NOMO-1 (cell line): ENCODE measurements at regions not wholly inside any gene's neighbourhood (a gene's known extent, or its start where the extent isn't known, plus 50 kb on each side); places are given as distances from the start of the nearest gene placed in this dataset.
"Not testable (repeated sequence)": the region's sequence is repeated elsewhere in the genome, so short reads cannot be mapped to it uniquely, and the experiment has no call there.

Experiments used
- DNase-seq, 2 experiments: peaks; one replicate each; lab custom pipeline; 2025; ENCODE audit not compliant: unreplicated experiment in 2 of 2; lab: John Stamatoyannopoulos, UW

DNA sequence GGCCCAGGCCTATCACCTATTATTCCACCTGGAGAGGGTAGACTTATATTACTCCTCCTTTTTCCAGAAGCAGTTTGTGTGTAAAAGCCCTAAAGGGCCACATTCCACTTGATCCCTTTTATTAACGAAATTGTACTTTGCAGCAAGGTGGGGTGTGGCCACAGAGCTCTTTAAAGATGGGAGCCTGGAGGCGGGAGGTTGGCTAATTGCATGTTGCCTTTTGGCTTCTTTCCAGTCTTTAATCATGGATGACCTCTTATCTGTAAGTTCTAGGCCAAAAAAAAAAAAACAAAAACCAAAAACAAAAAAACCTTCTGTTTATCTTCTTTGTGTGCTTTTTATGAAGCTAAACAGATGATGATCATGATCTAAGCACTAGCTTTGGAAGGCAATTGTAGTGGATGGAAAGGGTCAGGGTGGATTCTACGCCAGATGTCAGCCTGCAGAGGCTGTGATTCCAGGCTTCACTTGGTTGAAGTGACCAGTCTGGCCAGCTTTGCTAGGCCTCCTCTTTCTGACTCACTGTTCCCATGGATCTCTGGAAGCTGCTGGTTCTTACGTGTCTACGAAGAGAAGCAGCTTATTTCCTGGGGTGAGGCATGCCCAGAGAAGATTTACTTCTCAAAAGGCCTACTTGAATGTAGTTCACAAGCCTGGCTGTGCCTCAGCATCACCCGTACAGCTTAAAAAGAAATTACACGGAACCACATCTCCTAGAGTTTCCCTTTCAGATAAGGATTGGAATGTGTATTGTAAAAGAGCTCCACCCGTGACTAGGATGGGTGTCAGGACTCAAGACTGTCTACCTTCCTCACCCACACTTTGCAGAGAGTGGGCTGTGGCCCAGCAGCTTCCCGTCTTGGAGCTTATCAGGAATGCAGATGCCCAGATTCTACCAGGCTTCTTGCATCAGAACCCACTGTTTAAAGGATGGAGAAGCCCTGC is 330.9 kb upstream of the C2CD4B start:
- no peak for DNase-seq

DNA sequence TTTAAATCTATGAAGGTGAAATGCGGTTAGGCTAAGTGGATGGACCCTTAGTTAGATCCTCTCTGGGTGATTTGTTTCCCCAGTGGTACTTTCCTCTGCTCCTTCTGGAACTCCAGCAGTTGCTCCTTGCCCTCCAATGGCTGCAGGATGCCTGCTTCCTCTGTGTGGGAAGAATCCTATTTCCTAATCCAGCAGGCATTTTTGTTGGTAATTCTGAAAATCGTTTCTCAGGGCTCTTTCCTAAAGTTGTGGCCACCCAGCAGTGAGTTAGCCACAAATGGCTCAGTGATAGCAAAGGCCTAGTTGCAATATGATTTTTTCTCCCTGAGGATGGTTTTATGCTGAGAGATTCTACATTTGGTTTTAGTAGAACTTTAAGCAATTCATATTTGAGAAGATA is 332.3 kb upstream of the C2CD4B start:
- DNase-seq, result no peak

DNA sequence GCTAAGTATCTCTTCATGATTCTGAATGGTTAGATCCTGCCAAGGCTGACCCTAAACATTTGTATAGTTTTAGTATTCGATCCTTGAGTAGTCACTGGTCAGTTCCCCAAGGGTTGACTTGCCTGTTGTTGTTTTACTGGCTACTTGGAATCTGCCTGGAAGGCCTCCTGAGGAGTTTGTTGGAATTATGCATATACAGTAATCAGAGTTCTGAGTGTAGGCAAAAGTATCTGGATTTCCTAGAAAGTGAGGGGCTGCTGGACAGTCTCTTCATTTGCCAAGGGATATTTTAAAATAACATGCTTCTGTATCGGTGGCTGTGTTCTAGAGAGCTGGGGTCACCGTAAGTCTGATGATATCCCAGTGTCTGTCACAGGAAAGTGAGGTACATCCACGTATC is 333.2 kb upstream of the C2CD4B start:
- no peak for DNase-seq

DNA sequence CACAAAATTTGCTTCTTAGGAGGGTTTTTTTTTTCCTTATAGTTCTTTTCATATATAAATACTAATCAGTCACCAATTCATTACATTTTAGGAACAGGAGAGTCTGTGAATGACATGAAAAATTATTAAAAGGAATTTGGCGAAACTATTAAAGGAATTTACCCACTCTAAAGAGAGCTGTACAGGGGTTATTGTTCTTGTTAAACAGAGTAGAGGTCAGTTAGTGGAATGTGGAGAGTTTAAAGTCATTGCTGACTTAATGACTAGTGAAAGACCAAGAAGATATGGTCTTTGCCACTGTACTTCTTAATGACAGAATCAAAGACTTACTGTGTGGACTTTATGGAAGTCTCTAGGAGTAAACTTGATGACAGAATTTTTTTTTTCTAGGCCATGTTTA is 333.6 kb upstream of the C2CD4B start:
- no peak for DNase-seq

DNA sequence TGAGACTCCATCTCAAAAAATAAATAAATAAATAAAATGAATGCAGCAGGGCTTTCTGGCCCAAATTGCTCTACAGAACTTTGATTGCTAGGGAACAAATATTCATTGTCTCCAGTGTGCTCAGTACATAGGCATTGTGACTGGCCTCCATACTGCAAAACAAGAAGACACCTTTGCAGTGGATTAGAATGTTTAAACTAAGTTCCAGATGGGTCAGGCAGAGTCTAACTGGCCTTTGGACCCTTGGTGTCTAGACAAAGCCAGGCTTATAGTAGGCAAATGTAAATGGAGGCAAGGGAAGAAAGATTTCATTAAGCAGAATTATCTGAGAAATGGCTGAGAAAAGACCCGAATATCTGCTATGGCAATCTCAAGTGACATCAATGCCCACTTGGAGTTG is 335.2 kb upstream of the C2CD4B start:
- no peak for DNase-seq

DNA sequence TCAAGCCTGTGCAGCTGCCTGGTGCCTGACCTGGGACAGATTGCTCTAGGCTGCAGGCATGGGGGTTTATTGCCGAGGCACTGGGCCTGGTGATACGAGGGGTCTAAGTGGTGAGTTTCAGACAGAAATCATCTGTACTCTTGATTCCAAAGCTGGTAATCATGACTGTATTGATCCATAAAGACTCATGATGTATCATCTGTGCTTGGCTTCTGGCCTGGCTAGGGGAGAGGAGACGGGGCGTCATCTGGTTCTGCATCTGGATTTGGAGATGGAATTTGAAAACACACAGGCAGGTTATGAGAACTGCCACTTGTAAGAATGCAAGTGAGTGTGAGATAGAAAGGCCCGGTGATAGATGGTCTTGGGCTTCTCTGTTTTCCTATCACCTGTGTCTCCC is 337.4 kb upstream of the C2CD4B start:
- DNase-seq, result no peak

DNA sequence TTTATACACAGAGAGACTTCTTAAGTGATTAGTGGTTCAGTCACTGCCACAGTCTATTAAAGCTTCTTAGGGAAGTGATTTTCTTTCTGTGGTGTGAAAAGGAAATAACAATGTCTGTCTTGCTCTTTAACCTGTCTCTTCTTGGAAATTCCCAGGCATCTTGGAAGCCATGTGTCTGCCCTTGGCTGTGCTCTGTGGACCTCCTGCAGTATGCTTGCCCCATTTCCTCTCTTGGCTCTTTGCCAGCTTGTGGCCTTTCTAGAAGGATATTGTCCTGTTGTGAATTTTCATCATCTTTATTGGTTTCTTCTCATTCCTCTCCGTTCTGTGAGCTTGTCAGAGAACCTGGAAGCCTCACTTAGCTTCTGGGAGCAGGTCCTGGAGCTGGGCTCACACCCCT is 338.4 kb upstream of the C2CD4B start:
- DNase-seq, result no peak

DNA sequence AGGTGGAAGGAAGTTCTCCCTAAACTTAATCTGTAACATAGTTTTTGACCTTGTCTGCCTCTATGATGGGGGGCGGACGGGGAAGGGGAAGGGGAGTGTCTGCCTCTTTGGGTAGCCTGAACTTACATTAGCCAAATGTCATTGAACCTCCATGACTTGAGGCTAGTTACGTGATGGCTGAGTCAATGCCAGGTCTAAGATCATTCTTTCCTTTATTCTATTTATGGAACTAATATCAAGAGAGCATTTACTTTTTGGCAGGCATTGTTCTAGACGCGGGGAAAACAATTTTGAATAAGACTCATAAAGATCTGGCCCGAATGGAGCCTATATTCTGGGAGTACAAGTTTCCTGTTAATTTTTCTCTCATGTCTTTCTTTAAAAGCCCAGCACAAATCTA is 340.7 kb upstream of the C2CD4B start:
- DNase-seq, result no peak

DNA sequence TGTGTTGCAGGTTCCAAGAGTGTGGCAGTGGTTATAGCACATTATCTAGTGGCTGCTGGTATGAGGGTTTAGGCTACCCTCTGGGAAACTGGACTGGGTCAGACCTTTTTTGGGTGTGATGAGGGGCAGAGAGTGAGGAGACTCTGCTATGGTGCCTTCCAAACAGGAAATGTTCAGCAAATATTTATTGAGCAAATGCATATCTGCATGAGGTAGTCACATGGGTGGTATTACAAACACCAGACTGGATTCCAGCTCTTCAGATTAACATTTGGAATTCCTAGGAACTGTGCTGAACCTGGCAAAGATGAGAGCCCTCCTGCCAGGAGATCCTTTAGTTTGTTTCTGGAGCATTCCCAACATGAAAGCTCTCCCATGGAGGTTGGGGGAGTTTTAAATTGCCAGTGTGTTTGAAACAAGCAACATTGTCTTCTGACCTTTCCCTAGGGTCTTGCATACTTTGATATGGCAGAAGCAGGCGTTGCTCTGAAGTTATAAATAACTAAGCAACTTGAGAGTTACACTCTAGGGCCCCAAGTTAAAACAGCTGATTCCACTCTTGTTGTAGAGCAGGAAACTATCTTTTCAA is 341.2 kb upstream of the C2CD4B start:
- no peak for DNase-seq

DNA sequence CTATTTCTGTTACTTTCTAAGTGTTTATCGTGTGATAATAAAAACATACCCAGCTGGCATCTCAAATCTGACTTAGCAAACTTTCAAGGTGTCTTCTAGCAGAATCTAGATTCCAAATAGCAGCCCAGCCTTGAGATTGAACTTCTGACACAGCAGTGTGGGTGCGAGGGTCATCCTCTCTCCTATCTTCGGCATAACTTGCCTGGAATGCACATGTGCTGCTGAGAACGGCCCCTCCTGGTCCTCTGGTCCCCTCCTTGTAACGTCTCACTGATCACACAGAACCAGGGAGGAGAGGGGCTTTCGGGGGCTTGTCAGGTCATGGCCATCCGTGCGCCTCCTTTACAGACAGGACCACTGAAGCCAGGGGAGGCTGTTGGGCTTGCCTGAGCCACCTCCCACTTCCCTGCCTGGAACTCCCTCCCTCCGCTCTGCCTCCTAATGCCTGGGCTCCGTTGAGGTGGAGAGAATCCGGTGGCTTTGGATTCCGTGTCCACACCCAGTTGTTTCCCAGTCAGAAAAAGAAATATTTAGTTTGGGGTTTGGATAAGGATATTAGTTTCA is 344.4 kb upstream of the C2CD4B start:
- DNase-seq, result no peak

DNA sequence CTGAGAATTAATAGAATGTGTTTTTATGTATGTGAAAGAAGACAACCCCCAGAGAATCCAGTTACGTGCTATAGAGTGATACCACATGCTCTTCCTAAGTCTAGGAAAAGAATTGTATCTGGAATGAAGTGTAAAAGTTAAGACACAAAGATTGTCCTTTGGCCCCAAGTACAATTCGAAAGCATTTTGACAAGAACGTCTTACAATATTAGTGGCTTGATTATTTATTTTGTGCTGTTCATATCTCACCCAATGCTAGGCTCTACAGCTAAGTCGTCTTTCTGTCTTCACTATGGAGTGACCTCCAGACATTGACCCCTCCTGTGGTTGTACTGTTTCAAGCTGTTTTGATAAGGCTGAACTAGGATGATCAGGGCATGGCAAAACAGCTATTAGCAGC is 345.7 kb upstream of the C2CD4B start:
- DNase-seq, result no peak

DNA sequence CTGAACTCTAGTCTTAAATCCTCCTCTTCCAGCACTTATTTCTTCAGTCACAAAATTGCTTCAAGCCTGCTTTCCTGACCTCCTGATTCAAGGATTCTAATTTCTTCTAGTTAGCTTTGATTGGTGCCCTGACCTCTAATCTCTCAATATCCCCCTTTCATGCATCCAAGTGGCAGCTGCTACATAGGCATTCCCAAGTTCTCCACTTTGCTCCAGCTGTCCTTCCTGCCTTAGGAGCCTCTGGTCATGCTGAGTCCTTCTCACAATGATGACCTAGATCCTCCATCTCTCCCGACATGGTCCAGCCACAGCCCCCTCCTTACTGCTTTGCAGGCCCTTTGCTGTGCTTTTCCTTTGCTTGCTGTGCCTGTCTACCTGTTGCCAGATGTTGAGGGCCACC is 347.8 kb upstream of the C2CD4B start:
- no peak for DNase-seq

DNA sequence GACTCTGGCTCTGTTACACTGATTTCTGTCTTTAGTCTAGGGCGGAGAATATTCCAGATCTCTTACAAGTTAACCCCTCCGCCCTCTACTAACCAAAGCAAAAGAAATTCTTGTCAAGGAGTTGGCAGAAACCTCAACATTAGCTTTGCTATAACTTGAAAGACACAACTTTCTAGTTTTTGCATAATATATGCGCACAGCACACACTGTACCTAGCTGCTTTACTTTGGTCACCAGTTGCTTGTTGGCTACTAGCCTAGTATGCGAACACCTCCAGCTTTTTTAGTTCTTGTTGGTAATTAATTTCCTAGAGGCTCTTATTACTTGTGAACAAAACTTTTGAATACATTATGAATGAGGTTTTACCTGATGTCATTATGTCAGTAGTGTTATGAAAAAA is 348.8 kb upstream of the C2CD4B start:
- DNase-seq, result no peak

DNA sequence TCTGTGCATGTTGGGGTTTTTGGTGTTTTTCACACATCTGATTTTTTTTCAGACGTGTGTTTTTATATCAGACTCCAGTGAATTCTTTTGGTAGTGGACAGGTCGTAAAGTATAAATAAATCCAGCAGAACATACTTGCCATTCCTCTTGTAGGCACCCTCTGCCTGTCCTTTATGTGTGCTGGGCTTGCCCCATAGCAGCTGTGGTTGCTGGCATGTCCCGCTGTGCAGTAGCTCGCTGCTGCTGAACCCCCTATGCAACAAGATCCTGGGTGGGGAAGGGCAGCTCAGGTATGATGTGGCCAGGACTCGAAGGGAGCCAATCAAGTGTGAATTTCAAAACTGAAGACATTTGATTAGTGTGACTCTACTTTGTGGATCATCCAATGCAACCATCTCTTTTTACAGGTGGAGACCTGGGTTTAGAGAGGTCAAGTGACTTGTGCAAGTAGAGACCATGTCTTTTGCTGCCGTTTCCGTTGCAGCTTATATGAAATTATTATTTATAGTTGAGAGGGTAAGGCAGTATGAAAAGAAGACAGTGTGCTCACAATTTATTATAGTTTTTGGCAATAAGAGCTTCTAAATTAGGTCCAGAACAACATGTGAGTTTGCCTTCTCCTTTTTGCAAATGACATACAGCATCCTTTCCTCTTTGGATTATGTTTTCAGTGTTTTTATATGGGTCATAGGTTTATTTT is 350.8 kb upstream of the C2CD4B start:
- no peak for DNase-seq

DNA sequence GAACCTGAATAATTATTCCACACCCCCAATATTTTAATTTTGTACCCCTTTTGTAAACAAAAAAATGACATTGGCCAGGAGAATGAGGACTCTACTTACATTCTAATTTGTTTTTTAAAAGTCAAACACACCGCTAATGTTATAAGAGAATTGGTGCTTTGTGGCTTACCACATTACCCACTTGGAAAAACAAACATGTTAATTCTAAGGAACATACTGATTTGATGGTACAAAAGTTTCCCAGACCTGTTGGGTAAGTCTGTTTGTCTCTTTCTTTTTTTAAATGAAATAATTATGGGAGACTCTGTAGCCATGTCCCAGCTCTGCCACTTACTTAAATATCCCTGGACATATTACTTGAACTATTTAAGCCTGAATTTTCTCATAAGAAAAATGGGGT is 352.5 kb upstream of the C2CD4B start:
- DNase-seq, result no peak

DNA sequence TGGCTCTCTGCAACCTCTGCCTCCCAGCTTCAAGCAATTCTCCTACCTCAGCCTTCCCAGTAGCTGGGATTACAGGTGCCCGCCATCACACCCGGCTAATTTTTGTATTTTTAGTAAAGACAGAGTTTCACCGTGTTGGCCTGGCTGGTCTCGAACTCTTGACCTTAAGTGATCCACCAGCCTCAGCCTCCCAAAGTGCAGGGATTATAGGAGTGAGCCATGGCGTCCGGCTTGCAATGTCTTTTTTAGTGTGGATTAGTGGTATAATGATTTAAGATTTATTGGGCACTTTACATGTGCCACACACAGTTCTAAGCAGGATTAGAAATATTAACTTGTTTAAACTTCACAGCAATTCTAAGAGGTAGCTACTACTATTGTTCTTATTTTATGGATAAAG is 353.6 kb upstream of the C2CD4B start:
- not testable (repeated sequence) for DNase-seq

DNA sequence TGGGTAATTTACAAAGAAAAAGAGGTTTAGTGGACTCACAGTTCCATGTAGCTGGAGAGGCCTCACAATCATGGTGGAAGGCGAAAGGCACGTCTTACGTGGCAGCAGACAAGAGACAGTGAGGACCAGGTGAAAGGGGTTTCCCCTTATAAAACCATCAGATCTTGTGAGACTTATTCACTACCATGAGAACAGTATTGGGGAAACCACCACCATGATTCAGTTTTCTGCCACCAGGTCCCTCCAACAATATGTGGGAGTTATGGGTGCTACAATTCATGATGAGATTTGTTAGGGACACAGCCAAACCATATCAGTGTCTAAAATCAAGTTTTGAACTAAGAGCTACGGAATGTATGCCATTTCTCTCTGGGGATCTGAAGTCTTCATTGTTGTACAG is 354.8 kb upstream of the C2CD4B start:
- DNase-seq, result no peak

DNA sequence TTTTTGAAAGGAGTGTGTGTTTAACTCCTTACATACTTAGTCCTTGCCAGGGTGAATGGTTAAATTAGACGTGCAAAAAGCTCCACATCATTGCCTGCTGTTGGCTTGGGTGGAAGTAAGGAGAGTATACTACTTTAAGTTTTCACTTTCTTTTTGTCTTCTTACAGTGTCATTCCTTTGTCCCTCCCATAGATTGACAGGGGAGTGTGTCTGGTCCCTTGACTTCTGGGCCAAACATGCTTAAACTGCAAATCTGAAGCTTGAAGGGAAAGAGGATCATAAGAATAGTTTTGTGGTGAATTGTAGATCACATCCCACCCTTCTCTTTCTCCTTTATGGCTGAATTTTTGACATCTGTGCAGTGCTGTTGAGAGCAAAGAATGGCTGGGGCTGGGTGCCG is 355.8 kb upstream of the C2CD4B start:
- DNase-seq, result no peak

DNA sequence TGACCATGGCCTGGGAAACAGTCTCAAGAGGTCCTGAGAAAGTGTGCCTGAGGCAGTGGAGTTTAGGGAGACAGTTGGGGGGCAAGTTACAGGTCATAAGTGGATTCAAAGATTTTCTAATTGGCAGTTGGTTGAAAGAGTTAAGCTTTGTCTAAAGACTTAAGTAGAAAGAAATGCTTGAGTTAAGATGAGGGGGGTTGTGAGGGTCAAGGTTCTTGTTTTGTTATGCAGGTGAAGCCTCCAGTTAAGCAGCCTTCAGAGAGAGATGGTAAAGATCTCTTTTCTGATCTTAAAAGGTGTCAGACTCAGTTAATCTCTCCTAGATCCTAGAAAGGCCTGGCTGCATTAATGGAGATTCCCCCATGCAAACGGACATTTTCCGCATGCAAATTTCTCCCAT is 356.3 kb upstream of the C2CD4B start:
- DNase-seq, result no peak

DNA sequence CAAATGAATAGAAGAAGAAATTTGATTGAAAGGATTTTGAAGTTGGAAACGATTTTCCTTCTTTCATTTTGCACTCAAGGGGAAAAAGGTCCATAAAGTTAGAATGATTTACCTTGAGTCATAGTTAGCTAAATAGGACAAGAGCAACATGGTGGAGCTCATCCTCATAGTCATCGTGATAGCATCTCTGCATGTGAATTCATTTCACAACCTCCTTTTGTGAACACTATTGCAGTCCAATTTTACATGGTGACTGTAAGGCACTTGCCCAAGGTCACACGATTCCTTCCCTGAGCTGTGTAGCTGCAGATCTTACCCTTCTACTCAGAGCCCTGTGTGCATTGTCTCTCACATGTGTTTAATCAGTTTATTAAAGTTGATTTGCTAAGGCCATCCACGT is 359.8 kb upstream of the C2CD4B start:
- no peak for DNase-seq

DNA sequence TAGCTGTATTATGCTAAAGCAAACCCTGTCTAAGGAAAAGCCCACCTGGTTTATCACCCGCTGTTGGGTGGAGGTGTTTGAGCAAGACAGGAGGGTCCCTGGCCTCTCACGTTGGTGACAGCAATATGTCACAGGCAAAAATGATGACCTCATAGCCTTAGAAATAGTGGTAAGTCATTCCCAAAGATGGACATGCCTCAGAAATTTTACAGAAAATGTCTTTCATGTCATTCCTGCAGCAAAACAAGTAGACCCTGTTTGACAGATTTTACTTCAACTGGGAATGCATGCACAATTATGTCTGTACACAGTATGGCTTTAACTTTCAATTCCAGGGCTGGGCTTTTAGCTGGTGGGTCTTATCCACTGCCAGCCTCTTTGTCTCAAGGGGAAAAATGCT is 362.3 kb upstream of the C2CD4B start:
- DNase-seq, result no peak

DNA sequence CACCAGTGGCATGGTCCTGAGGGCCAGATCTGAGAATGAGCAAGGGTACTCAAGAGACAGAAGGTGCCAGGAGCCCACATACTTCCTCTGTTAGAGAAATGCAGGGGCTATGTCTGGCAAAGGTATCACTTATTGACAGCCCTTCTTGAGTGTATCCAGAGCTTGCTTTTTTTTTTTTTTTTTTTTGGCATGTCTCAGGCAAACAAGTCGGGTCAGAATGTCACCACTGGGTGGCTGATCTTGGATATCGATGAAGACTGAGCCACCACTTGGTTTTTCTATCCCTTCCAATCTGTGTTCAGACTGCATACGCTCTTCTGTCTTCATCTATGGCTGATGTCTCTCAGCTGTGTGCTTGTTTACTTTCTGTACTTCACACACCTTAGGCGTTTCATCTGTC is 363.4 kb upstream of the C2CD4B start:
- no peak for DNase-seq
